Breast epithelium (tissue), 3 donors: ENCODE measurements at regions not wholly inside any gene's neighbourhood (a gene's known extent, or its start where the extent isn't known, plus 50 kb on each side); places are given as distances from the start of the nearest gene placed in this dataset.

Experiments used
- POLR2A ChIP-seq: fragments of 450-650 bp; IDR thresholded peaks from one replicate; pipeline ENCODE4 v1.6.1; 2016; ENCODE audit warnings: antibody characterized with exemption, mild to moderate bottlenecking, moderate library complexity
- POLR2AphosphoS5 ChIP-seq, 3 donors: sonication (generic); formaldehyde crosslinking; IDR thresholded peaks; one replicate each; pipeline ENCODE4 v1.6.1; 2017; ENCODE audit warnings: antibody characterized with exemption in 3 of 3
- TF ChIP-seq, protein P1 (sequence below), 3 donors: fragments of 450-650 bp; IDR thresholded peaks; one replicate each; pipeline ENCODE4 v1.5.1; 2016 to 2017; ENCODE audit warnings: antibody characterized with exemption in 3 of 3, mild to moderate bottlenecking in 3 of 3, moderate library complexity in 3 of 3

DNA sequence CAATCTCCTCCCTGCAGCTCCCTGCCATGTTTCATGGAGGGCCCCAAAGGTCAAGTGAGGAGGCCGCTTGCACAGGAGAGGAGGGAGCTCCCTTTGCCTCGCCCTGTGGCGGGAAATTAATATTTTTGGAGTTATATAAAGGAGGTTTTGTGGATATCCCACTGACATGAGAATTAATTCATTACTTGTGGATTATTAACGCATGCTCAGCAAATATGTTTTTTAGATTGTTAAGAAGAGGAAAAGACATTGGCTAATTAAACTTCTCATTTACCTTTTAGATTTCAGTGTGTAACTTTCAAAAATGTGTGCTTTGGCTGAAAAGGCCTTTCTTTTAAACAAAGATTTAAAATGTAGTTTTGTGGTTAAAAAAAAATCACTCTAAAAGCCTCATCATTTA lies 474.0 kb downstream of the SOCS6 start:
- TF ChIP-seq, protein P1, sequence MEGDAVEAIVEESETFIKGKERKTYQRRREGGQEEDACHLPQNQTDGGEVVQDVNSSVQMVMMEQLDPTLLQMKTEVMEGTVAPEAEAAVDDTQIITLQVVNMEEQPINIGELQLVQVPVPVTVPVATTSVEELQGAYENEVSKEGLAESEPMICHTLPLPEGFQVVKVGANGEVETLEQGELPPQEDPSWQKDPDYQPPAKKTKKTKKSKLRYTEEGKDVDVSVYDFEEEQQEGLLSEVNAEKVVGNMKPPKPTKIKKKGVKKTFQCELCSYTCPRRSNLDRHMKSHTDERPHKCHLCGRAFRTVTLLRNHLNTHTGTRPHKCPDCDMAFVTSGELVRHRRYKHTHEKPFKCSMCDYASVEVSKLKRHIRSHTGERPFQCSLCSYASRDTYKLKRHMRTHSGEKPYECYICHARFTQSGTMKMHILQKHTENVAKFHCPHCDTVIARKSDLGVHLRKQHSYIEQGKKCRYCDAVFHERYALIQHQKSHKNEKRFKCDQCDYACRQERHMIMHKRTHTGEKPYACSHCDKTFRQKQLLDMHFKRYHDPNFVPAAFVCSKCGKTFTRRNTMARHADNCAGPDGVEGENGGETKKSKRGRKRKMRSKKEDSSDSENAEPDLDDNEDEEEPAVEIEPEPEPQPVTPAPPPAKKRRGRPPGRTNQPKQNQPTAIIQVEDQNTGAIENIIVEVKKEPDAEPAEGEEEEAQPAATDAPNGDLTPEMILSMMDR (IDR thresholded peaks at IDR 0.05) = no peak
- TF ChIP-seq POLR2AphosphoS5 (IDR thresholded peaks at IDR 0.05) = no peak
- no peak for TF ChIP-seq POLR2A
